SK-N-SH treated with all-trans-retinoic acid at 6 μM for 48 hours (cell line): ENCODE measurements at regions not wholly inside any gene's neighbourhood (a gene's known extent, or its start where the extent isn't known, plus 50 kb on each side); places are given as distances from the start of the nearest gene placed in this dataset.

Source experiments
- ATAC-seq: fragments of 200-7000 bp; cut with Tn5 transposase; 3 replicates; pipeline ENCODE4 v1.9.1; 2020; ENCODE audit warnings: mild to moderate bottlenecking, moderate library complexity
- ARNTL ChIP-seq: fragments of 450-650 bp; formaldehyde crosslinking; IDR thresholded peaks from 2 replicates; pipeline ENCODE4 v1.5.0; 2020; ENCODE audit warnings: low read depth, mild to moderate bottlenecking, moderate library complexity, borderline replicate concordance
- BACH2 ChIP-seq: fragments of 250-450 bp; sonication (Bioruptor Pico); IDR thresholded peaks from 2 replicates; pipeline ENCODE4 v1.9.0; 2021; ENCODE audit warnings: mild to moderate bottlenecking, borderline replicate concordance
- CREB5 ChIP-seq: fragments of 250-450 bp; sonication (Bioruptor Pico); IDR thresholded peaks from 2 replicates; pipeline ENCODE4 v1.5.1; 2020; ENCODE audit warnings: low read depth, mild to moderate bottlenecking, moderate library complexity
- CSDC2 ChIP-seq: fragments of 250-450 bp; sonication (Bioruptor Pico); IDR thresholded peaks from 2 replicates; pipeline ENCODE4 v1.5.0; 2020; ENCODE audit warnings: mild to moderate bottlenecking, moderate library complexity
- CSRNP3 ChIP-seq: fragments of 250-450 bp; sonication (Bioruptor Pico); IDR thresholded peaks from 2 replicates; pipeline ENCODE4 v1.5.1; 2021; ENCODE audit warnings: mild to moderate bottlenecking, moderate library complexity
- ESRRG ChIP-seq: fragments of 250-450 bp; sonication (Bioruptor Pico); IDR thresholded peaks from 2 replicates; pipeline ENCODE4 v1.6.1; 2021; ENCODE audit warnings: mild to moderate bottlenecking
- ISL1 ChIP-seq: fragments of 250-450 bp; sonication (Bioruptor Pico); IDR thresholded peaks from 2 replicates; pipeline ENCODE4 v2.1.2; 2022; ENCODE audit warnings: mild to moderate bottlenecking, moderate library complexity
- OSR1 ChIP-seq: fragments of 250-450 bp; sonication (Bioruptor Pico); IDR thresholded peaks from 2 replicates; pipeline ENCODE4 v1.8.0; 2022; ENCODE audit warnings: moderate library complexity, mild to moderate bottlenecking, inconsistent platforms
- PATZ1 ChIP-seq: fragments of 250-450 bp; sonication (Bioruptor Pico); IDR thresholded peaks from 2 replicates; pipeline ENCODE4 v1.8.0; 2020; ENCODE audit warnings: mild to moderate bottlenecking, moderate library complexity, borderline replicate concordance
- POU6F1 ChIP-seq: fragments of 250-450 bp; sonication (Bioruptor Pico); IDR thresholded peaks from 2 replicates; pipeline ENCODE4 v1.8.0; 2021; ENCODE audit warnings: low read depth, mild to moderate bottlenecking, moderate library complexity, borderline replicate concordance
- PPARA ChIP-seq: fragments of 250-450 bp; sonication (Bioruptor Pico); IDR thresholded peaks from 2 replicates; pipeline ENCODE4 v1.5.0; 2020; ENCODE audit warnings: mild to moderate bottlenecking, borderline replicate concordance
- SNAI2 ChIP-seq: fragments of 250-450 bp; sonication (Bioruptor Pico); IDR thresholded peaks from 2 replicates; pipeline ENCODE4 v1.5.0; 2020; ENCODE audit warnings: mild to moderate bottlenecking, moderate library complexity
- TCF4 ChIP-seq: fragments of 250-450 bp; sonication (Bioruptor Pico); IDR thresholded peaks from 2 replicates; pipeline ENCODE4 v1.8.0; 2021; ENCODE audit warnings: mild to moderate bottlenecking, moderate library complexity, borderline replicate concordance
- TOX ChIP-seq: fragments of 250-450 bp; sonication (Bioruptor Pico); IDR thresholded peaks from 2 replicates; pipeline ENCODE4 v1.8.0; 2021; ENCODE audit warnings: mild to moderate bottlenecking, moderate library complexity, borderline replicate concordance
- TSHZ2 ChIP-seq: fragments of 250-450 bp; sonication (Bioruptor Pico); IDR thresholded peaks from 2 replicates; pipeline ENCODE4 v1.5.0; 2020; ENCODE audit warnings: mild to moderate bottlenecking, moderate library complexity
- ZC3H10 ChIP-seq: fragments of 250-450 bp; sonication (Bioruptor Pico); IDR thresholded peaks from 2 replicates; pipeline ENCODE4 v1.5.1; 2021; ENCODE audit warnings: mild to moderate bottlenecking, moderate library complexity
- ZFP3 ChIP-seq: fragments of 250-450 bp; sonication (Bioruptor Pico); IDR thresholded peaks from 2 replicates; pipeline ENCODE4 v1.5.0; 2020; ENCODE audit warnings: mild to moderate bottlenecking, moderate library complexity
- ZFP30 ChIP-seq: fragments of 450-650 bp; formaldehyde crosslinking; IDR thresholded peaks from 2 replicates; pipeline ENCODE4 v1.5.0; 2022; ENCODE audit warnings: mild to moderate bottlenecking, moderate library complexity
- ZNF565 ChIP-seq: fragments of 450-650 bp; formaldehyde crosslinking; conservative IDR thresholded peaks from 2 replicates; pipeline ENCODE4 v1.5.0; 2020; ENCODE audit warnings: low read depth, mild to moderate bottlenecking, moderate library complexity
- ZNF70 ChIP-seq: fragments of 450-650 bp; formaldehyde crosslinking; IDR thresholded peaks from 2 replicates; pipeline ENCODE4 v1.5.0; 2020; ENCODE audit warnings: mild to moderate bottlenecking, moderate library complexity
- ZNF8 ChIP-seq: fragments of 450-650 bp; formaldehyde crosslinking; IDR thresholded peaks from 2 replicates; pipeline ENCODE4 v1.5.0; 2020; ENCODE audit warnings: mild to moderate bottlenecking, moderate library complexity

- no peak for TF ChIP-seq CREB5 (CRISPR knock-in tag)
- TF ChIP-seq TSHZ2 (CRISPR knock-in tag), result no peak
- TF ChIP-seq, all 23 proteins: peak for 0
Observed at GRCh38 chr2:195337597-195337996, 319.4 kb upstream of the SLC39A10 start (continued).

GRCh38 chr2:195333869-195334268 is 323.2 kb upstream of the SLC39A10 start:
- TF ChIP-seq SNAI2 (CRISPR knock-in tag), result no peak
- TF ChIP-seq ZNF565 (CRISPR knock-in tag), result no peak
- no peak for TF ChIP-seq ARNTL (CRISPR knock-in tag)
- no peak for TF ChIP-seq CSRNP3 (CRISPR knock-in tag)
- no peak for TF ChIP-seq ZNF70 (CRISPR knock-in tag)
- TF ChIP-seq ZNF8, result no peak
- TF ChIP-seq ZC3H10 (CRISPR knock-in tag), result no peak
- TF ChIP-seq PPARA (CRISPR knock-in tag), result no peak
- no peak for ATAC-seq

GRCh38 chr2:195331966-195332365 is 325.1 kb upstream of the SLC39A10 start:
- no peak for ATAC-seq
- TF ChIP-seq ARNTL (CRISPR knock-in tag), result no peak
- no peak for TF ChIP-seq ISL1
- no peak for TF ChIP-seq ESRRG (CRISPR knock-in tag)

- ATAC-seq, result no peak
- TF ChIP-seq TCF4 (CRISPR knock-in tag), result no peak
- TF ChIP-seq CSDC2 (CRISPR knock-in tag), result no peak
- no peak for TF ChIP-seq BACH2 (CRISPR knock-in tag)
- TF ChIP-seq OSR1, result no peak
- TF ChIP-seq CSRNP3 (CRISPR knock-in tag), result no peak
- TF ChIP-seq ZFP30 (CRISPR knock-in tag), result no peak
- TF ChIP-seq ISL1, result no peak
- TF ChIP-seq ZFP3, result no peak
- no peak for TF ChIP-seq PATZ1 (CRISPR knock-in tag)
- no peak for TF ChIP-seq POU6F1 (CRISPR knock-in tag)
- TF ChIP-seq TSHZ2 (CRISPR knock-in tag), result no peak
- TF ChIP-seq TOX (CRISPR knock-in tag), result no peak
- no peak for TF ChIP-seq ZNF8
Observed at GRCh38 chr2:195331129-195331528, 325.9 kb upstream of the SLC39A10 start.
